ENCODE measurements at regions not wholly inside any gene's neighbourhood (a gene's known extent, or its start where the extent isn't known, plus 50 kb on each side); places are given as distances from the start of the nearest gene placed in this dataset.

GRCh38 chr6:71053475-71053874, 96.6 kb upstream of the B3GAT2 start:
- no peak for DNase-seq (ENCODE audit: low read depth)
- no peak overlapping the region for H3K4me3 ChIP-seq (ENCODE audit: low read length)
- TF ChIP-seq, protein P1, sequence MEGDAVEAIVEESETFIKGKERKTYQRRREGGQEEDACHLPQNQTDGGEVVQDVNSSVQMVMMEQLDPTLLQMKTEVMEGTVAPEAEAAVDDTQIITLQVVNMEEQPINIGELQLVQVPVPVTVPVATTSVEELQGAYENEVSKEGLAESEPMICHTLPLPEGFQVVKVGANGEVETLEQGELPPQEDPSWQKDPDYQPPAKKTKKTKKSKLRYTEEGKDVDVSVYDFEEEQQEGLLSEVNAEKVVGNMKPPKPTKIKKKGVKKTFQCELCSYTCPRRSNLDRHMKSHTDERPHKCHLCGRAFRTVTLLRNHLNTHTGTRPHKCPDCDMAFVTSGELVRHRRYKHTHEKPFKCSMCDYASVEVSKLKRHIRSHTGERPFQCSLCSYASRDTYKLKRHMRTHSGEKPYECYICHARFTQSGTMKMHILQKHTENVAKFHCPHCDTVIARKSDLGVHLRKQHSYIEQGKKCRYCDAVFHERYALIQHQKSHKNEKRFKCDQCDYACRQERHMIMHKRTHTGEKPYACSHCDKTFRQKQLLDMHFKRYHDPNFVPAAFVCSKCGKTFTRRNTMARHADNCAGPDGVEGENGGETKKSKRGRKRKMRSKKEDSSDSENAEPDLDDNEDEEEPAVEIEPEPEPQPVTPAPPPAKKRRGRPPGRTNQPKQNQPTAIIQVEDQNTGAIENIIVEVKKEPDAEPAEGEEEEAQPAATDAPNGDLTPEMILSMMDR (conservative IDR thresholded peaks at IDR 0.05; ENCODE audit: low read depth, low read length): no peak

GRCh38 chr6:71056656-71057055, 99.8 kb upstream of the B3GAT2 start:
- TF ChIP-seq, protein P1 (conservative IDR thresholded peaks at IDR 0.05; ENCODE audit: low read depth, low read length): no peak
- no peak for DNase-seq (ENCODE audit: low read depth)
- H3K4me3 ChIP-seq (ENCODE audit: low read length): no peak overlapping the region

DNA sequence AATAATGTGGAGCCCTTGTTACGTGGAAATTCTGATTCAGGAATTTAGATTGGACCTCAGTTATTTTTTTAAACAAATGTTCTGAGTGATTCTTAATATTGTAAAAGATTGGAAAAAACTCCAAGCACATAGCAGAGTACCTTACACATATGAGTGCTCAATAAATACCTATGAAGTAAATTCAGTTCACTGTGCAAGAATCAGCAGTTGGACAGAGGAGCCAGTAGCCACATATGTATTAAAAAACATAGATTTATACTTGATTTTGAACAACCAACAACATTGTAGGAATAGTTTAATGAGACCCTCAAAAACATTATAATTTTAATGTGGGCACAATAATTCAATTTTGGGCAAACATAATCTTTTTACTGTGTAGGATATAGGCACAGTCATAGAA, 109.3 kb upstream of the B3GAT2 start:
- H3K4me3 ChIP-seq (ENCODE audit: low read length): no peak overlapping the region
- TF ChIP-seq, protein P1 (conservative IDR thresholded peaks at IDR 0.05; ENCODE audit: low read depth, low read length): no peak
- no peak for DNase-seq (ENCODE audit: low read depth)

GRCh38 chr6:71067816-71068215, 111.0 kb upstream of the B3GAT2 start:
- no peak for DNase-seq (ENCODE audit: low read depth)
- H3K4me3 ChIP-seq (ENCODE audit: low read length): no peak overlapping the region
- TF ChIP-seq, protein P1 (conservative IDR thresholded peaks at IDR 0.05; ENCODE audit: low read depth, low read length): no peak

GRCh38 chr6:71072508-71072907, 115.6 kb upstream of the B3GAT2 start:
- TF ChIP-seq, protein P1 (conservative IDR thresholded peaks at IDR 0.05; ENCODE audit: low read depth, low read length): no peak
- peak; percentile 76 for DNase-seq (ENCODE audit: low read depth)
- H3K4me3 ChIP-seq (ENCODE audit: low read length): no peak overlapping the region

DNA sequence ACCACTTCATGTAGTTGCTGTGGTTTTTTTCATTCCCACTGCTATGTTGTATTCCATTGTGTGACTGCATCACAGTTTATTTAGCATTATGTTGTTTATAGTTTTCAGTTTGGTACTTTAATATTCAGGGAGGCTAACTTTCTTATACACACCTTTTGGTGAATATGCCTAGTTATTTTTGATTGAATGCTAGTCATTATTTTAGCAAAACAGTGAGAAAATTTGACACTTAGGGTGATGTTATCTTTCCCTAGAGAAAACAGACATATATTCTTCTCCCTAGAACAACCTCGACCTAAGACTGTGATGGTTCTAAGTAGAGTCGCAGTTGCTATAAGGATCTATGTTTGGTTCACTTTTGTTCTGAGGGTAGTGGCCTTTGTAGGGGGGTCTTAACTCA, 120.8 kb upstream of the B3GAT2 start:
- no peak for DNase-seq (ENCODE audit: low read depth)

DNA sequence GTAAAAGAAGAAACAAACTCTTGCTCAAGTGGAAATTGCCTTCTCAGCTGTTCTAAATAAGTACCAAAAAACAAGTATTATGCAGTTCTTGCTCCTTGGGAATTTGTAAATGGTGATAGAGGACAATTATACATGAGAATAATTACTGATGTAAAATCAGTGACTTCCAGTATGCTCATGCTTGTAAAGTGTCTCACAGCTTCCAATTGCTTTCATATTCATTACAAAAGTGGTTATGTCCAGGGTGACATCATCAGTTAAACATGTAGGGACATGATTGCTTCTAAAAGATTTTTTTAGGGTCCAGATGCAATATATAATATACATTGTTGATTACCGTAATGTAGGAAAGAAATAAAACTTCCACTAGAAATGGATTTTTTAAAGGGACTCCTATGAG, 122.8 kb upstream of the B3GAT2 start:
- DNase-seq (ENCODE audit: low read depth): no peak
- TF ChIP-seq, protein P1 (conservative IDR thresholded peaks at IDR 0.05; ENCODE audit: low read depth, low read length): no peak
- no peak overlapping the region for H3K4me3 ChIP-seq (ENCODE audit: low read length)

More for the DNA sequence above, 120.8 kb upstream of the B3GAT2 start:
- TF ChIP-seq, protein P1 (conservative IDR thresholded peaks at IDR 0.05; ENCODE audit: low read depth, low read length): no peak
- no peak overlapping the region for H3K4me3 ChIP-seq (ENCODE audit: low read length)

Measured in retinal pigment epithelial cell (primary cell).